HepG2 (cell line): ENCODE measurements at regions not wholly inside any gene's neighbourhood (a gene's known extent, or its start where the extent isn't known, plus 50 kb on each side); places are given as distances from the start of the nearest gene placed in this dataset.
"Not testable (repeated sequence)": the region's sequence is repeated elsewhere in the genome, so short reads cannot be mapped to it uniquely, and the experiment has no call there.

Experiments used
- CEBPB ChIP-seq: IDR thresholded peaks from 2 replicates; pipeline ENCODE4 v1.6.1; 2011; ENCODE audit warnings: low read depth, low read length, improper control_type of control experiment, borderline replicate concordance
- EZH2 ChIP-seq: conservative IDR thresholded peaks from 2 replicates; pipeline ENCODE4 v1.6.1; 2012; ENCODE audit warnings: mild to moderate bottlenecking, low read depth, low read length, moderate library complexity
- HDAC2 ChIP-seq: sonication (generic); formaldehyde crosslinking; IDR thresholded peaks from 2 replicates; pipeline ENCODE4 v1.4.0; 2020; ENCODE audit warnings: missing genetic modification reagents
- MYC ChIP-seq: sonication (generic); formaldehyde crosslinking; IDR thresholded peaks from 2 replicates; pipeline ENCODE4 v1.9.0; 2021; ENCODE audit warnings: missing genetic modification reagents, borderline replicate concordance
- POLR2A ChIP-seq, 2 experiments: IDR thresholded peaks; 2 replicates each; pipeline ENCODE4 v1.6.1; 2011; ENCODE audit warnings: low read depth in 2 of 2, low read length in 2 of 2, mild to moderate bottlenecking in 1 of 2, moderate library complexity in 1 of 2; ENCODE audit not compliant: insufficient read depth in 1 of 2
- ZBTB26 ChIP-seq: IDR thresholded peaks from 2 replicates; pipeline ENCODE4 v1.6.1; 2016; ENCODE audit warnings: missing compliant biosample characterization, missing genetic modification reagents, borderline replicate concordance

GRCh38 chr15:23873613-23874012 lies 186.5 kb upstream of the NDN start:
- not testable (repeated sequence) for TF ChIP-seq POLR2A (IDR thresholded peaks at IDR 0.05; ENCODE audit: insufficient read depth in 1 of 2, low read depth in 2 of 2, low read length in 2 of 2); EZH2; CEBPB; ZBTB26; MYC (CRISPR knock-in tag); HDAC2 (CRISPR knock-in tag)
